Endothelial cell of umbilical vein (primary cell): ENCODE measurements at regions not wholly inside any gene's neighbourhood (a gene's known extent, or its start where the extent isn't known, plus 50 kb on each side); places are given as distances from the start of the nearest gene placed in this dataset.
A peak's percentile ranks its signal among the peaks of the same experiment; 100 is the strongest.

Experiments
- BruUV-seq: library from RNA; stranded (reverse); fragments of 400-500 nt; replicated peaks from 2 replicates; lab custom pipeline; 2021; lab: Mats Ljungman, UMichigan
- CTCF ChIA-PET: fragments of 300-600, 350-600 bp; sonication (Branson Sonifier 250); formaldehyde crosslinking; loops from one replicate; lab custom pipeline; 2021; ENCODE audit warnings: antibody characterized with exemption, inconsistent platforms; lab: Charles Lee
- POLR2A ChIA-PET: fragments of 300-600, 350-600 bp; sonication (Branson Sonifier 250); formaldehyde crosslinking; loops from one replicate; lab custom pipeline; 2021; ENCODE audit warnings: antibody characterized with exemption, inconsistent platforms; lab: Charles Lee
- DNase-seq: peaks from one replicate; pipeline ENCODE4 v3.0.0-alpha.2; 2011; ENCODE audit warnings: low read depth, low spot score
- FAIRE-seq: peaks from 2 replicates; lab custom pipeline; 2011; peaks lifted over from hg19 to GRCh38; lab: Jason Lieb, UNC
- H2AFZ ChIP-seq: 2 replicates; pipeline ENCODE4 v1.6.0; 2012; ENCODE audit warnings: low read depth, low read length, control low read depth, inconsistent platforms
- H3K27ac ChIP-seq: 2 replicates; pipeline ENCODE4 v1.5.1; 2011; ENCODE audit warnings: low read depth, mild to moderate bottlenecking, control low read depth, low read length, moderate library complexity; ENCODE audit not compliant: insufficient read depth
- H3K27me3 ChIP-seq, 2 experiments: 2 replicates each; pipeline versions ENCODE4 v1.6.0 to v1.6.1; 2011; ENCODE audit warnings: low read length in 2 of 2, mixed read lengths in 1 of 2; ENCODE audit not compliant: control insufficient read depth in 2 of 2, insufficient read depth in 2 of 2
- H3K36me3 ChIP-seq, 2 experiments: 2 replicates in 1 of 2; 3 replicates in 1 of 2; pipeline ENCODE4 v1.5.1; 2011; ENCODE audit warnings: low read length in 2 of 2, mild to moderate bottlenecking in 1 of 2, moderate library complexity in 1 of 2; ENCODE audit not compliant: control insufficient read depth in 2 of 2, insufficient read depth in 2 of 2; ENCODE audit errors: extremely low read depth in 1 of 2
- H3K4me1 ChIP-seq: 3 replicates; pipeline ENCODE4 v1.5.1; 2011; ENCODE audit warnings: mild to moderate bottlenecking, low read length; ENCODE audit not compliant: control insufficient read depth, insufficient read depth; ENCODE audit errors: extremely low read depth
- H3K4me2 ChIP-seq: 2 replicates; pipeline ENCODE4 v1.6.1; 2011; ENCODE audit warnings: low read length, control low read depth, mixed read lengths; ENCODE audit not compliant: insufficient read depth
- H3K4me3 ChIP-seq, 3 experiments: fragments of 200-600 bp in 1 of 3; sonication (generic), shearing (Covaris generic) in 1 of 3; replicated peaks in 1 of 3; 2 replicates each; pipeline ENCODE4 v1.5.1; 2011 to 2016; ENCODE audit warnings: control low read depth in 3 of 3, low read length in 3 of 3, mild to moderate bottlenecking in 2 of 3, inconsistent platforms in 1 of 3, low read depth in 1 of 3, moderate library complexity in 1 of 3; ENCODE audit not compliant: insufficient read depth in 1 of 3
- H3K79me2 ChIP-seq: 2 replicates; pipeline ENCODE4 v1.6.0; 2012; ENCODE audit warnings: low read length, inconsistent platforms; ENCODE audit not compliant: control insufficient read depth, insufficient read depth
- H3K9ac ChIP-seq: replicated peaks from 2 replicates; pipeline ENCODE3; 2011; ENCODE audit warnings: low read length, control low read depth; ENCODE audit not compliant: insufficient read depth; ENCODE audit errors: extremely low read depth
- H3K9me1 ChIP-seq: replicated peaks from 3 replicates; pipeline ENCODE4 v1.6.0; 2011; ENCODE audit warnings: mild to moderate bottlenecking, low read length; ENCODE audit not compliant: control insufficient read depth, insufficient read depth; ENCODE audit errors: extremely low read depth
- H3K9me3 ChIP-seq: replicated peaks from 2 replicates; pipeline ENCODE4 v1.5.1; 2012; ENCODE audit warnings: low read length, inconsistent platforms; ENCODE audit not compliant: control insufficient read depth, insufficient read depth
- H4K20me1 ChIP-seq: replicated peaks from 2 replicates; pipeline ENCODE3; 2011; ENCODE audit warnings: mild to moderate bottlenecking, low read length; ENCODE audit not compliant: control insufficient read depth, insufficient read depth; ENCODE audit errors: extremely low read depth
- CTCF ChIP-seq, 2 donors: IDR thresholded peaks; 1 replicate in 1 of 2; 2 replicates in 1 of 2; pipeline ENCODE4 v1.5.1; 2011; ENCODE audit warnings: low read length in 2 of 2, mild to moderate bottlenecking in 2 of 2, moderate library complexity in 2 of 2, control low read depth in 1 of 2, inconsistent platforms in 1 of 2, low read depth in 1 of 2; ENCODE audit not compliant: insufficient read depth in 1 of 2; ENCODE audit errors: extremely low read depth in 1 of 2
- EZH2 ChIP-seq: IDR thresholded peaks from 2 replicates; pipeline ENCODE4 v1.6.1; 2012; ENCODE audit warnings: borderline replicate concordance, low read depth, mild to moderate bottlenecking, moderate library complexity, low read length, inconsistent platforms; ENCODE audit not compliant: severe bottlenecking
- FOS ChIP-seq: IDR thresholded peaks from 2 replicates; pipeline ENCODE4 v1.6.1; 2011; ENCODE audit warnings: mild to moderate bottlenecking, low read length, moderate library complexity, borderline replicate concordance; ENCODE audit not compliant: insufficient read depth
- MYC ChIP-seq: IDR thresholded peaks from one replicate; pipeline ENCODE4 v1.6.1; 2011; ENCODE audit warnings: mild to moderate bottlenecking, low read depth, low read length
- POLR2AphosphoS5 ChIP-seq: IDR thresholded peaks from 2 replicates; pipeline ENCODE4 v1.6.1; 2012; ENCODE audit warnings: low read depth, mild to moderate bottlenecking, control low read depth, low read length, moderate library complexity; ENCODE audit not compliant: insufficient read depth
- dilution Hi-C: fragments of 300-500 bp; cut with MboI; formaldehyde crosslinking; loops from one replicate; pipeline ENCODE4 v1.15.0; 2019; ENCODE audit warnings: low sequenced_read_pairs; ENCODE audit not compliant: extremely low pct_ligation_motif_present
- intact Hi-C: fragments of 100-400 bp; cut with micrococcal nuclease; formaldehyde crosslinking; loops from one replicate; pipeline ENCODE4 v1.10.0; 2022

GRCh38 chr9:13032585-13032984 is 246.9 kb downstream of the MPDZ start:
- no peaks in the 10 kb centered on the region for H3K79me2 ChIP-seq
- DNase-seq (no peak), FAIRE-seq (no peak)
- BruUV-seq, result no TSS peak
- no peaks in the 10 kb centered on the region for H3K9me3 ChIP-seq
- TF ChIP-seq EZH2 (no peak), FOS (no peak)
- no peak overlapping the region for H3K4me3 ChIP-seq
- ChIA-PET CTCF (interaction anchor here (0.7 to 4.2 kb wide), 9 partner anchors 8 to 1737 kb away, joined by 3 to 26 read pairs (median 10); no protein-coding TSS in a partner anchor), POLR2A (no interaction called here)
- intact Hi-C loops, result loop anchor here (5.0 to 10.0 kb wide), 5 partner anchors 330 to 1622 kb away; no protein-coding TSS in a partner anchor
- no peaks in the 10 kb centered on the region for H3K9me1 ChIP-seq
- H3K27ac ChIP-seq, result no peak overlapping the region
- no peaks in the 10 kb centered on the region for H3K27me3 ChIP-seq
- no peak overlapping the region for H3K9ac ChIP-seq
- no peak overlapping the region for H2AFZ ChIP-seq
- dilution Hi-C loops, result no loop called here
- no peaks in the 10 kb centered on the region for H3K4me1 ChIP-seq
- no peaks in the 10 kb centered on the region for H3K36me3 ChIP-seq
- no peaks in the 10 kb centered on the region for H4K20me1 ChIP-seq
- no peak overlapping the region for H3K4me2 ChIP-seq

- ChIA-PET CTCF (interaction anchor here (0.7 to 4.2 kb wide), 29 partner anchors 10 to 1735 kb away, joined by 3 to 34 read pairs (median 4); no protein-coding TSS in a partner anchor), POLR2A (no interaction called here)
- Histone ChIP-seq H4K20me1 (no peaks in the 10 kb centered on the region), H3K36me3 (no peaks in the 10 kb centered on the region), H3K4me3 (no peak overlapping the region), H3K9me3 (no peaks in the 10 kb centered on the region), H3K27ac (no peak overlapping the region), H3K27me3 (no peaks in the 10 kb centered on the region), H3K9me1 (no peaks in the 10 kb centered on the region), H3K4me1 (no peaks in the 10 kb centered on the region), H2AFZ (peak overlapping the region; percentile 73), H3K4me2 (peak overlapping the region; percentile 51), H3K9ac (peak overlapping the region; percentile 12), H3K79me2 (no peaks in the 10 kb centered on the region)
- intact Hi-C loops, result loop anchor here (1.0 to 10.0 kb wide), 13 partner anchors 54 to 1735 kb away; no protein-coding TSS in a partner anchor
- FAIRE-seq, result peak; percentile 87
- dilution Hi-C loops, result no loop called here
- TF ChIP-seq MYC (no peak), CTCF (IDR thresholded peaks at IDR 0.05; ENCODE audit: extremely low read depth in 1 of 2, insufficient read depth in 1 of 2, low read depth in 1 of 2, low read length in 2 of 2) (peak; percentile 77 to 81), POLR2AphosphoS5 (no peak)
- BruUV-seq, result no TSS peak
- peak; percentile 75 for DNase-seq
Observed at GRCh38 chr9:13033959-13034693, 245.4 kb downstream of the MPDZ start.
